Ureter (tissue), 1 donor: ENCODE measurements at regions not wholly inside any gene's neighbourhood (a gene's known extent, or its start where the extent isn't known, plus 50 kb on each side); places are given as distances from the start of the nearest gene placed in this dataset.
"Not testable (repeated sequence)": the region's sequence is repeated elsewhere in the genome, so short reads cannot be mapped to it uniquely, and the experiment has no call there.

Experiments
- DNase-seq: peaks from one replicate; pipeline ENCODE4 v3.0.0-alpha.2; 2020; ENCODE audit warnings: low spot score
- donor health status: DM: yes; HTN: yes; CAD: no.

GRCh38 chr6:112934433-112935327 is 587.5 kb downstream of the RFPL4B start:
- no peak for DNase-seq

- DNase-seq, result no peak
Observed at GRCh38 chr6:112935402-112936078, 588.4 kb downstream of the RFPL4B start.

- DNase-seq, result no peak
Observed at GRCh38 chr6:112936079-112936472, 588.9 kb downstream of the RFPL4B start.

- DNase-seq, result no peak
Observed at GRCh38 chr6:112936504-112936903, 589.4 kb downstream of the RFPL4B start.

GRCh38 chr6:112937690-112938089 is 590.6 kb downstream of the RFPL4B start:
- DNase-seq, result not testable (repeated sequence)

GRCh38 chr6:112938650-112939049 is 591.5 kb downstream of the RFPL4B start:
- DNase-seq, result no peak

- no peak for DNase-seq
Observed at GRCh38 chr6:112939563-112939962, 592.4 kb downstream of the RFPL4B start.

- DNase-seq, result no peak
Observed at GRCh38 chr6:112941613-112942012, 594.5 kb downstream of the RFPL4B start.

GRCh38 chr6:112946051-112946450 is 598.9 kb downstream of the RFPL4B start:
- DNase-seq, result no peak

GRCh38 chr6:112947507-112947906 is 600.4 kb downstream of the RFPL4B start:
- DNase-seq, result no peak

GRCh38 chr6:112951829-112952228 is 604.7 kb downstream of the RFPL4B start:
- no peak for DNase-seq

GRCh38 chr6:112955743-112956142 is 608.6 kb downstream of the RFPL4B start:
- DNase-seq, result not testable (repeated sequence)

GRCh38 chr6:112956696-112957535 is 609.8 kb downstream of the RFPL4B start:
- no peak for DNase-seq

- no peak for DNase-seq
Observed at GRCh38 chr6:112957536-112957916, 610.4 kb downstream of the RFPL4B start.

GRCh38 chr6:112960130-112960529 is 613.0 kb downstream of the RFPL4B start:
- DNase-seq, result not testable (repeated sequence)

GRCh38 chr6:112967974-112968373 is 620.8 kb downstream of the RFPL4B start:
- DNase-seq, result no peak

GRCh38 chr6:112971651-112972050 is 624.5 kb downstream of the RFPL4B start:
- no peak for DNase-seq

GRCh38 chr6:112974931-112975330 is 627.8 kb downstream of the RFPL4B start:
- DNase-seq, result not testable (repeated sequence)

GRCh38 chr6:112976579-112976978 is 629.4 kb downstream of the RFPL4B start:
- not testable (repeated sequence) for DNase-seq

GRCh38 chr6:112979830-112980229 is 632.7 kb downstream of the RFPL4B start:
- DNase-seq, result no peak

GRCh38 chr6:112980676-112981075 is 633.5 kb downstream of the RFPL4B start:
- no peak for DNase-seq

GRCh38 chr6:112983713-112984261 is 636.7 kb downstream of the RFPL4B start:
- no peak for DNase-seq
